ENCODE measurements at regions not wholly inside any gene's neighbourhood (a gene's known extent, or its start where the extent isn't known, plus 50 kb on each side); places are given as distances from the start of the nearest gene placed in this dataset.

GRCh38 chr17:70314506-70314905 lies 145.2 kb downstream of the KCNJ2 start:
- H3K36me3 Mint-ChIP-seq = no peaks in the 10 kb centered on the region
- peaks cover 4% of the 10 kb centered on the region for H3K9me3 Mint-ChIP-seq
- TF ChIP-seq CTCF (IDR thresholded peaks at IDR 0.05; ENCODE audit: unreplicated experiment) = no peak
- peaks cover 5% of the 10 kb centered on the region for H3K4me1 Mint-ChIP-seq
- no peak overlapping the region for H3K4me3 Mint-ChIP-seq
- no peak for DNase-seq (ENCODE audit: low spot score in 2 of 2, unreplicated experiment in 2 of 2)
- no peaks in the 10 kb centered on the region for H3K27me3 Mint-ChIP-seq (ENCODE audit: low read depth)
- no peak overlapping the region for H3K27ac Mint-ChIP-seq

- TF ChIP-seq CTCF (IDR thresholded peaks at IDR 0.05; ENCODE audit: unreplicated experiment) = no peak
- no peaks in the 10 kb centered on the region for H3K36me3 Mint-ChIP-seq
- H3K4me3 Mint-ChIP-seq = no peak overlapping the region
- no peak for DNase-seq (ENCODE audit: low spot score in 2 of 2, unreplicated experiment in 2 of 2)
- peaks cover 13% of the 10 kb centered on the region for H3K4me1 Mint-ChIP-seq
- H3K27me3 Mint-ChIP-seq (ENCODE audit: low read depth) = no peaks in the 10 kb centered on the region
- peaks cover 4% of the 10 kb centered on the region for H3K9me3 Mint-ChIP-seq
- no peak overlapping the region for H3K27ac Mint-ChIP-seq
Measured at GRCh38 chr17:70317421-70317820, 148.1 kb downstream of the KCNJ2 start.

GRCh38 chr17:70318051-70318450 lies 148.7 kb downstream of the KCNJ2 start:
- no peak overlapping the region for H3K4me3 Mint-ChIP-seq
- H3K27me3 Mint-ChIP-seq (ENCODE audit: low read depth) = no peaks in the 10 kb centered on the region
- H3K9me3 Mint-ChIP-seq = peaks cover 4% of the 10 kb centered on the region
- no peak for DNase-seq (ENCODE audit: low spot score in 2 of 2, unreplicated experiment in 2 of 2)
- H3K27ac Mint-ChIP-seq = no peak overlapping the region
- no peak for TF ChIP-seq CTCF (IDR thresholded peaks at IDR 0.05; ENCODE audit: unreplicated experiment)
- peaks cover 13% of the 10 kb centered on the region for H3K4me1 Mint-ChIP-seq
- no peaks in the 10 kb centered on the region for H3K36me3 Mint-ChIP-seq

- no peaks in the 10 kb centered on the region for H3K36me3 Mint-ChIP-seq
- no peaks in the 10 kb centered on the region for H3K27me3 Mint-ChIP-seq (ENCODE audit: low read depth)
- peaks cover 13% of the 10 kb centered on the region for H3K4me1 Mint-ChIP-seq
- no peak for TF ChIP-seq CTCF (IDR thresholded peaks at IDR 0.05; ENCODE audit: unreplicated experiment)
- H3K27ac Mint-ChIP-seq = no peak overlapping the region
- H3K9me3 Mint-ChIP-seq = peaks cover 4% of the 10 kb centered on the region
- no peak for DNase-seq (ENCODE audit: low spot score in 2 of 2, unreplicated experiment in 2 of 2)
- no peak overlapping the region for H3K4me3 Mint-ChIP-seq
Measured at GRCh38 chr17:70319516-70319915, 150.2 kb downstream of the KCNJ2 start.

- Mint-ChIP-seq H3K4me3 (no peak overlapping the region), H3K9me3 (peaks cover 4% of the 10 kb centered on the region), H3K36me3 (no peaks in the 10 kb centered on the region), H3K27ac (no peak overlapping the region), H3K27me3 (ENCODE audit: low read depth) (no peaks in the 10 kb centered on the region), H3K4me1 (peaks cover 15% of the 10 kb centered on the region)
- no peak for TF ChIP-seq CTCF (IDR thresholded peaks at IDR 0.05; ENCODE audit: unreplicated experiment)
- DNase-seq (ENCODE audit: low spot score in 2 of 2, unreplicated experiment in 2 of 2) = no peak
Measured at GRCh38 chr17:70320673-70321345, 151.5 kb downstream of the KCNJ2 start.

- H3K36me3 Mint-ChIP-seq = no peaks in the 10 kb centered on the region
- H3K4me3 Mint-ChIP-seq = no peak overlapping the region
- no peak for TF ChIP-seq CTCF (IDR thresholded peaks at IDR 0.05; ENCODE audit: unreplicated experiment)
- H3K9me3 Mint-ChIP-seq = peaks cover 2% of the 10 kb centered on the region
- no peaks in the 10 kb centered on the region for H3K27me3 Mint-ChIP-seq (ENCODE audit: low read depth)
- no peak overlapping the region for H3K27ac Mint-ChIP-seq
- DNase-seq (ENCODE audit: low spot score in 2 of 2, unreplicated experiment in 2 of 2) = no peak
- H3K4me1 Mint-ChIP-seq = peaks cover 20% of the 10 kb centered on the region
Measured at GRCh38 chr17:70321352-70321751, 152.0 kb downstream of the KCNJ2 start.
